ENCODE measurements at regions not wholly inside any gene's neighbourhood (a gene's known extent, or its start where the extent isn't known, plus 50 kb on each side); places are given as distances from the start of the nearest gene placed in this dataset.

- Mint-ChIP-seq H3K27me3 (ENCODE audit: low read depth) (peaks cover 4% of the 10 kb centered on the region), H3K9me3 (peaks cover 8 to 10% of the 10 kb centered on the region in 2 experiments), H3K4me3 (no peak overlapping the region), H3K4me1 (peaks cover 5 to 11% of the 10 kb centered on the region in 2 experiments; a peak in 3 of 4 replicates), H3K27ac (no peak overlapping the region), H3K36me3 (ENCODE audit: insufficient read depth in 1 of 3, low read depth in 3 of 3) (peaks cover 0 to 9% (median 0%) of the 10 kb centered on the region in 3 experiments; a peak in 4 of 7 replicates)
- Histone ChIP-seq H2AK5ac (ENCODE audit: insufficient read length, low read length) (no peak overlapping the region), H3K79me2 (ENCODE audit: insufficient read depth, low read length) (no peaks in the 10 kb centered on the region), H4K5ac (ENCODE audit: insufficient read length, low read depth, low read length) (no peak overlapping the region), H3K56ac (ENCODE audit: insufficient read length, low read depth, low read length) (no peak overlapping the region), H3K18ac (ENCODE audit: insufficient read length, low read depth, low read length) (no peak overlapping the region), H2BK120ac (ENCODE audit: low read depth, low read length, poor library complexity, severe bottlenecking) (no peak overlapping the region), H3T11ph (ENCODE audit: low read length) (no peak overlapping the region), H4K8ac (replicated peaks; ENCODE audit: insufficient read length, low read depth, low read length) (no peak overlapping the region), H3K23me2 (ENCODE audit: insufficient read length, low read depth, low read length, poor library complexity, severe bottlenecking) (no peaks in the 10 kb centered on the region), H3K4ac (ENCODE audit: low read depth, low read length) (no peak overlapping the region), H3K4me2 (ENCODE audit: insufficient read depth, insufficient read length, low read length) (no peak overlapping the region), H2BK20ac (ENCODE audit: low read depth, low read length, poor library complexity, severe bottlenecking) (no peak overlapping the region), H4K20me1 (ENCODE audit: control insufficient read depth, insufficient read depth, insufficient read length) (no peaks in the 10 kb centered on the region), H2BK15ac (ENCODE audit: low read depth, low read length) (no peak overlapping the region), H3K9ac (ENCODE audit: extremely low read depth, insufficient read length, low read length) (no peak overlapping the region), H3K79me1 (ENCODE audit: insufficient read depth, low read depth, low read length, poor library complexity, severe bottlenecking) (no peaks in the 10 kb centered on the region), H3K27me3 (ENCODE audit: insufficient read depth, low read length) (no peaks in the 10 kb centered on the region), H3K23ac (ENCODE audit: insufficient read length, low read depth, low read length) (no peak overlapping the region), H4K91ac (ENCODE audit: insufficient read length, low read depth, low read length) (no peak overlapping the region), H3K9me3 (ENCODE audit: control insufficient read depth, low read depth, low read length) (no peaks in the 10 kb centered on the region), H2AFZ (ENCODE audit: low read length) (no peak overlapping the region), H3K14ac (ENCODE audit: insufficient read depth, low read length) (no peak overlapping the region), H3K4me1 (ENCODE audit: insufficient read depth, low read length) (no peaks in the 10 kb centered on the region), H2BK12ac (ENCODE audit: insufficient read length, low read depth, low read length) (no peak overlapping the region), H3K27ac (ENCODE audit: insufficient read length, low read depth, low read length) (no peak overlapping the region), H2BK5ac (ENCODE audit: insufficient read length, low read length) (no peak overlapping the region)
- no CpG with 5 or more reads among the region's 1 CpG for WGBS (ENCODE audit: extremely low coverage, insufficient read length, low lambda C conversion rate)
- no peak for TF ChIP-seq CTCF (conservative IDR thresholded peaks at IDR 0.05)
- DNase-seq: no peak
These were observed 106.9 kb upstream of the SERP2 start for GRCh38 chr13:44266772-44267171.

Measured in H9 (cell line).